ENCODE measurements at regions not wholly inside any gene's neighbourhood (a gene's known extent, or its start where the extent isn't known, plus 50 kb on each side); places are given as distances from the start of the nearest gene placed in this dataset.

- DNase-seq = no peak
Measured at GRCh38 chr9:29648601-29649000, 2075.3 kb upstream of the C9orf72 start.

GRCh38 chr9:29656641-29657406 is 2083.5 kb upstream of the C9orf72 start:
- no peak for DNase-seq

GRCh38 chr9:29657821-29658220 is 2084.5 kb upstream of the C9orf72 start:
- DNase-seq = no peak

GRCh38 chr9:29659014-29659413 is 2085.7 kb upstream of the C9orf72 start:
- no peak for DNase-seq

GRCh38 chr9:29659736-29660135 is 2086.5 kb upstream of the C9orf72 start:
- no peak for DNase-seq

GRCh38 chr9:29668732-29669131 is 2095.5 kb upstream of the C9orf72 start:
- no peak for DNase-seq

GRCh38 chr9:29669613-29670012 is 2096.3 kb upstream of the C9orf72 start:
- DNase-seq = no peak

- no peak for DNase-seq
Measured at GRCh38 chr9:29685531-29685930, 2112.2 kb upstream of the C9orf72 start.

GRCh38 chr9:29691145-29691544 is 2117.9 kb upstream of the C9orf72 start:
- DNase-seq = no peak

GRCh38 chr9:29691758-29692407 is 2118.6 kb upstream of the C9orf72 start:
- no peak for DNase-seq

GRCh38 chr9:29697011-29697410 is 2123.7 kb upstream of the C9orf72 start:
- no peak for DNase-seq

GRCh38 chr9:29701559-29701958 is 2128.3 kb upstream of the C9orf72 start:
- no peak for DNase-seq

GRCh38 chr9:29701971-29702370 is 2128.7 kb upstream of the C9orf72 start:
- no peak for DNase-seq

- DNase-seq = no peak
Measured at GRCh38 chr9:29714860-29715259, 2141.6 kb upstream of the C9orf72 start.

- DNase-seq = no peak
Measured at GRCh38 chr9:29717631-29718030, 2144.3 kb upstream of the C9orf72 start.

GRCh38 chr9:29730163-29730562 is 2156.9 kb upstream of the C9orf72 start:
- DNase-seq = no peak

GRCh38 chr9:29740518-29740917 is 2167.2 kb upstream of the C9orf72 start:
- no peak for DNase-seq

- no peak for DNase-seq
Measured at GRCh38 chr9:29741169-29741568, 2167.9 kb upstream of the C9orf72 start.

GRCh38 chr9:29750062-29750461 is 2176.8 kb upstream of the C9orf72 start:
- DNase-seq = no peak

- DNase-seq = no peak
Measured at GRCh38 chr9:29751226-29751625, 2177.9 kb upstream of the C9orf72 start.

- DNase-seq = no peak
Measured at GRCh38 chr9:29753638-29754037, 2180.4 kb upstream of the C9orf72 start.

GRCh38 chr9:29769019-29769418 is 2195.7 kb upstream of the C9orf72 start:
- DNase-seq = no peak

- no peak for DNase-seq
Measured at GRCh38 chr9:29773676-29774075, 2200.4 kb upstream of the C9orf72 start.

GRCh38 chr9:29775491-29775890 is 2202.2 kb upstream of the C9orf72 start:
- DNase-seq = no peak

Data from GOT3 (cell line).